ENCODE measurements at regions not wholly inside any gene's neighbourhood (a gene's known extent, or its start where the extent isn't known, plus 50 kb on each side); places are given as distances from the start of the nearest gene placed in this dataset.

DNA sequence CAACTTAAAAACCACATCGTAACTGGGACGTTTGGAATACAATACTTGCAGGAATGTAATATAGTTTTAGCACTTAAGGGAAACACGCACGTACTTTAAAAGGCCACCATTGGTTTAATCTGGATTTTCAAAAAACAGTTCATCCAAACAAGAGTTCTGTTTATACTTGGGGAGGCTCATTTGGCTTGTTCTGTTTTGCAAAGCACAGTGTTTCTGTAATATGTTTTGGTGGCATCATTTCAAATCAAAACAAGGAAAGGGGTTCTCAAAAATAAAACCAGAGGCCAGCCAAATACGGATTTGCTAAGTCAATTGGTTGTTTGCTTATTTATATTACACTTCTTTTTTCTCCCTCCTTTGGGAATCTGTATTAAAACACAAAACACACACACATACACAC lies 656.1 kb upstream of the SOX9 start:
- Histone ChIP-seq H3K9ac (ENCODE audit: low read length) (no peak overlapping the region), H3K27me3 (ENCODE audit: low read length) (no peaks in the 10 kb centered on the region), H3K27ac (ENCODE audit: low read length) (no peak overlapping the region), H3K4me2 (ENCODE audit: low read length) (no peak overlapping the region), H3K9me2 (replicated peaks; ENCODE audit: low read length) (no peaks in the 10 kb centered on the region), H3K79me2 (ENCODE audit: low read length) (no peaks in the 10 kb centered on the region), H4K20me1 (ENCODE audit: low read length) (no peaks in the 10 kb centered on the region), H3F3A (ENCODE audit: low read length, unreplicated experiment) (no peaks in the 10 kb centered on the region), H3K4me1 (ENCODE audit: insufficient read depth, low read length) (peaks cover 2% of the 10 kb centered on the region), H3K36me3 (ENCODE audit: low read depth, low read length) (no peaks in the 10 kb centered on the region), H3K4me3 (ENCODE audit: low read length) (no peak overlapping the region), H2AFZ (ENCODE audit: low read length) (no peak overlapping the region), H3K9me3 (ENCODE audit: low read length) (no peaks in the 10 kb centered on the region)
- DNase-seq (no peak), ATAC-seq (no peak)
- ChIA-PET POLR2A (ENCODE audit: unreplicated experiment) (interaction anchor here (0.5 kb wide), 1 partner anchor 9 kb away, joined by 3 read pairs; no protein-coding TSS in a partner anchor), CTCF (no interaction called here)
- intact Hi-C loops (cut with micrococcal nuclease), result no loop called here
- no TSS peak for BruUV-seq (replicated peaks)
- TF ChIP-seq EZH2phosphoT487 (IDR thresholded peaks at IDR 0.05; ENCODE audit: borderline replicate concordance, low read length), result no peak
- no peak for TF ChIP-seq EZH2 (IDR thresholded peaks at IDR 0.05; ENCODE audit: low read length, unreplicated experiment)
- no peak for TF ChIP-seq CTCF (conservative IDR thresholded peaks at IDR 0.05; ENCODE audit: low read depth, low read length)

DNA sequence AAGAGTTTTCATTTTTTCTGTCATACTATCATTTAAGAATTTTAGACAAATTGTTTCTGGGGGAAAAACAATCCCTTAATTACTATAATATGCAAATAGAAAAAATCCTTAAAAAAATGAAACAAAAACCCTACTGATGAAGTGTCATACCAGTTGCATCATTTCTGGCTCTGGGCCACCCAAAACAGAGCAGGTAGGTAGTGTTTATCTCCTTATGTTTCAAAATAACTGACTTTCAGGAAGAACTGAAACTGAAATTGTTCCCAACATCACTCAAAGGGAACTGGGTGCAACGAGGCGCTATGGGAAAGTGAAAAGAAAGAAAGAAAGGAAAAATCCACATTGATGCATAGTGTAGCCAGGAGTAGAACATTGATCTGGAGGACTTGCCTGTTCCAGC lies 653.1 kb upstream of the SOX9 start:
- Histone ChIP-seq H3K4me3 (ENCODE audit: low read length) (no peak overlapping the region), H3K9me2 (replicated peaks; ENCODE audit: low read length) (no peaks in the 10 kb centered on the region), H3K4me1 (ENCODE audit: insufficient read depth, low read length) (peaks cover 9% of the 10 kb centered on the region), H3K36me3 (ENCODE audit: low read depth, low read length) (no peaks in the 10 kb centered on the region), H2AFZ (ENCODE audit: low read length) (no peak overlapping the region), H3K79me2 (ENCODE audit: low read length) (no peaks in the 10 kb centered on the region), H4K20me1 (ENCODE audit: low read length) (no peaks in the 10 kb centered on the region), H3F3A (ENCODE audit: low read length, unreplicated experiment) (no peaks in the 10 kb centered on the region), H3K9me3 (ENCODE audit: low read length) (no peaks in the 10 kb centered on the region), H3K4me2 (ENCODE audit: low read length) (no peak overlapping the region), H3K27me3 (ENCODE audit: low read length) (no peaks in the 10 kb centered on the region), H3K27ac (ENCODE audit: low read length) (no peak overlapping the region), H3K9ac (ENCODE audit: low read length) (no peak overlapping the region)
- DNase-seq (no peak), ATAC-seq (no peak)
- intact Hi-C loops (cut with micrococcal nuclease), result no loop called here
- TF ChIP-seq EZH2 (IDR thresholded peaks at IDR 0.05; ENCODE audit: low read length, unreplicated experiment), result no peak
- TF ChIP-seq CTCF (conservative IDR thresholded peaks at IDR 0.05; ENCODE audit: low read depth, low read length), result no peak
- TF ChIP-seq EZH2phosphoT487 (IDR thresholded peaks at IDR 0.05; ENCODE audit: borderline replicate concordance, low read length), result no peak
- ChIA-PET CTCF (no interaction called here), POLR2A (ENCODE audit: unreplicated experiment) (no interaction called here)
- no TSS peak for BruUV-seq (replicated peaks)

DNA sequence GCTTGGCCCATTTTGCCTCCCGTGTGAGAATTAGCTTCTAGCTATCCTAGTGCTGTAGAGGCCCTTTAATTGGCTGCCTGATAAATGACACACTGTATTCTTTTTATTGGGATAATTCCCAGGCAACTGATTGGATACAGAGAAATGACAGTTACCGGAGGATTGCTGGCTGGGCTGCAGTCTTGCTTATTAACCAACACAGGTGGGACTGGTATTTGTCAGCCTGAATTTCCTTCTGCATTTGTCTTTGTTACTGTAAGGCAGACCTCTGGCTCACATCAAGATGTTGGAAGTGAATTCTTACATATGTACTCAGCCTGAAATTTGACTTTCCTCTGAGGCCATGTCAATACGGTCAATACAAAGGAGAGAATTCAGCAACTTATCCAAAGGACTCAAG lies 650.8 kb upstream of the SOX9 start:
- BruUV-seq (replicated peaks), result no TSS peak
- ATAC-seq (no peak), DNase-seq (peak; percentile 31)
- Histone ChIP-seq H3K27ac (ENCODE audit: low read length) (no peak overlapping the region), H3F3A (ENCODE audit: low read length, unreplicated experiment) (no peaks in the 10 kb centered on the region), H3K4me2 (ENCODE audit: low read length) (no peak overlapping the region), H2AFZ (ENCODE audit: low read length) (no peak overlapping the region), H3K36me3 (ENCODE audit: low read depth, low read length) (no peaks in the 10 kb centered on the region), H3K4me1 (ENCODE audit: insufficient read depth, low read length) (peaks cover 13% of the 10 kb centered on the region), H4K20me1 (ENCODE audit: low read length) (no peaks in the 10 kb centered on the region), H3K4me3 (ENCODE audit: low read length) (no peak overlapping the region), H3K79me2 (ENCODE audit: low read length) (no peaks in the 10 kb centered on the region), H3K27me3 (ENCODE audit: low read length) (no peaks in the 10 kb centered on the region), H3K9me3 (ENCODE audit: low read length) (no peaks in the 10 kb centered on the region), H3K9me2 (replicated peaks; ENCODE audit: low read length) (no peaks in the 10 kb centered on the region), H3K9ac (ENCODE audit: low read length) (no peak overlapping the region)
- intact Hi-C loops (cut with micrococcal nuclease), result loop anchor here (5.0 kb wide), 1 partner anchor 1072 kb away; no protein-coding TSS in a partner anchor
- POLR2A ChIA-PET (ENCODE audit: unreplicated experiment), result no interaction called here
- CTCF ChIA-PET, result no interaction called here
- TF ChIP-seq EZH2phosphoT487 (IDR thresholded peaks at IDR 0.05; ENCODE audit: borderline replicate concordance, low read length) (no peak), EZH2 (IDR thresholded peaks at IDR 0.05; ENCODE audit: low read length, unreplicated experiment) (no peak), CTCF (conservative IDR thresholded peaks at IDR 0.05; ENCODE audit: low read depth, low read length) (no peak)
